Heart left ventricle (tissue), 13 donors: ENCODE measurements at regions not wholly inside any gene's neighbourhood (a gene's known extent, or its start where the extent isn't known, plus 50 kb on each side); places are given as distances from the start of the nearest gene placed in this dataset.

ENCODE experiments used
- POLR2A ChIP-seq, 2 donors: fragments of 450-650 bp; IDR thresholded peaks; one replicate each; pipeline ENCODE4 v1.6.1; 2017; ENCODE audit warnings: antibody characterized with exemption in 2 of 2, mild to moderate bottlenecking in 2 of 2, moderate library complexity in 2 of 2
- TF ChIP-seq, protein P1 (sequence below), 12 donors: fragments of 200-600 bp; sonication (generic) in 4 of 12; IDR thresholded peaks; one replicate each; pipeline versions ENCODE4 v1.5.0 to v1.8.0; 2018 to 2022; ENCODE audit warnings: antibody characterized with exemption in 12 of 12, mild to moderate bottlenecking in 5 of 12
- donor health status: ischemic (EF 13 %, LVEDD 7.1; RV severe dilation, severe dysfunction).
- donor health status: DM: no; HTN: yes; CAD: no.
- donor health status: DM: no; HTN: no; CAD: no.
- donor health status: ischemic (EF 25% LVEDD 6.9; RV normal size, moderate dysfunction).
- donor health status: ischemic (EF 25% LVEDD 5.7; RV mildly dilated, moderate dysfunction).
- donor health status: ischemic (EF 35%, LVEDD 5.7; RV mildly dilated, moderate dysfunction).
- donor health status: nonischemic (EF 11% LVEDD 7.7; RV severe dilation, severe dysfunction).
- donor health status: DM: yes; HTN: yes; CAD: no.
- donor health status: PGD.
- donor health status: ischemic (EF 29% LVEDD 5.4; RV normal size, mild dysfunction).
- donor health status: nonischemic (EF 23%, LVEDD 6.1; RV moderate dilation, normal function).

GRCh38 chr3:117217355-117217754, 507.8 kb downstream of the TUSC7 start:
- no peak for TF ChIP-seq POLR2A (IDR thresholded peaks at IDR 0.05)
- TF ChIP-seq, protein P1, sequence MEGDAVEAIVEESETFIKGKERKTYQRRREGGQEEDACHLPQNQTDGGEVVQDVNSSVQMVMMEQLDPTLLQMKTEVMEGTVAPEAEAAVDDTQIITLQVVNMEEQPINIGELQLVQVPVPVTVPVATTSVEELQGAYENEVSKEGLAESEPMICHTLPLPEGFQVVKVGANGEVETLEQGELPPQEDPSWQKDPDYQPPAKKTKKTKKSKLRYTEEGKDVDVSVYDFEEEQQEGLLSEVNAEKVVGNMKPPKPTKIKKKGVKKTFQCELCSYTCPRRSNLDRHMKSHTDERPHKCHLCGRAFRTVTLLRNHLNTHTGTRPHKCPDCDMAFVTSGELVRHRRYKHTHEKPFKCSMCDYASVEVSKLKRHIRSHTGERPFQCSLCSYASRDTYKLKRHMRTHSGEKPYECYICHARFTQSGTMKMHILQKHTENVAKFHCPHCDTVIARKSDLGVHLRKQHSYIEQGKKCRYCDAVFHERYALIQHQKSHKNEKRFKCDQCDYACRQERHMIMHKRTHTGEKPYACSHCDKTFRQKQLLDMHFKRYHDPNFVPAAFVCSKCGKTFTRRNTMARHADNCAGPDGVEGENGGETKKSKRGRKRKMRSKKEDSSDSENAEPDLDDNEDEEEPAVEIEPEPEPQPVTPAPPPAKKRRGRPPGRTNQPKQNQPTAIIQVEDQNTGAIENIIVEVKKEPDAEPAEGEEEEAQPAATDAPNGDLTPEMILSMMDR (IDR thresholded peaks at IDR 0.05), result no peak
